Mammary epithelial cell (primary cell): ENCODE measurements at regions not wholly inside any gene's neighbourhood (a gene's known extent, or its start where the extent isn't known, plus 50 kb on each side); places are given as distances from the start of the nearest gene placed in this dataset.

Experiments used
- CTCF ChIP-seq, 2 donors: IDR thresholded peaks in 1 of 2; conservative IDR thresholded peaks in 1 of 2; 2 replicates each; pipeline ENCODE4 v1.5.1; 2011 to 2012; ENCODE audit warnings: inconsistent platforms in 2 of 2, low read length in 2 of 2, mild to moderate bottlenecking in 2 of 2, control low read depth in 1 of 2, low read depth in 1 of 2; ENCODE audit not compliant: insufficient read depth in 1 of 2; ENCODE audit errors: extremely low read depth in 1 of 2
- EZH2 ChIP-seq: IDR thresholded peaks from 2 replicates; pipeline ENCODE4 v1.6.1; 2012; ENCODE audit warnings: low read length, inconsistent platforms, borderline replicate concordance

- TF ChIP-seq CTCF (conservative IDR thresholded peaks at IDR 0.05 in 1 of 2, IDR thresholded peaks at IDR 0.05 in 1 of 2; ENCODE audit: extremely low read depth in 1 of 2, insufficient read depth in 1 of 2, low read depth in 1 of 2, low read length in 2 of 2) (no peak), EZH2 (no peak)
Observed at GRCh38 chr10:4103603-4104002, 318.6 kb upstream of the KLF6 start.
